ENCODE measurements at regions not wholly inside any gene's neighbourhood (a gene's known extent, or its start where the extent isn't known, plus 50 kb on each side); places are given as distances from the start of the nearest gene placed in this dataset.

DNA sequence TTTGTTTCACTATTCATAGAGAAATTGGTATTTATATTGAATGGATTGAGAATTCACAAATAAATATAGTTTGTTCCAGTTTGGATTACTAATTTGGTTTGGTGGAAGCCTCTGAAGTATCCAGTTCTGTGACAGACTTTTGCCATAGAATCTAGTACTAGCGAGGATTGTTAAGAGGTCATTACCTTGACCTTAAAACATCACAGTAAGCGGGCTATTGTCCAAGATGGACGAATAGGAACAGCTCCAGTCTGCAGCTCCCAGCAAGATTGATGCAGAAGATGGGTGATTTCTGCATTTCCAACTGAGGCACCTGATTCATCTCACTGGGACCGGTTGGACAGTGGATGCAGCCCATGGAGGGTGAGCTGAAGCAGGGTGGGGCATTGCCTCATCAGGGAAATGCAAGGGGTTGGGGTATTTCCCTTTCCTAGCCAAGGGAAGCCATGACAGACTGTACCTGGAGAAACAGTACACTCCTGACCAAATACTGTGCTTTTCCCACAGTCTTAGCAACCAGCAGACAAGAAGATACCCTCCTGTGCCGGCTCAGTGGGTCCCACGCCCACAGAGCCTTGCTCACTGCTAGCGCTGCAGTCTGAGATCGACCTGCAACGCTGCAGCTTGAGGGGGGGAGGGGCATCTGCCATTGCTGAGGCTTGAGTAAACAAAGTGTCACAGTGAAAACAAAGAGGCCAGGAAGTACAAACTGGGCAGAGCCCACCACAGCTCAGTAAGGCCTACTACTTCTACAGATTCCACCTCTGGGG, 66.4 kb upstream of the NEDD9 start:
- H4K20me1 ChIP-seq (ENCODE audit: insufficient read depth, low read length): no peaks in the 10 kb centered on the region
- ChIA-PET POLR2A (interaction anchor here (0.6 to 2.2 kb wide), 31 partner anchors 8 to 604 kb away, joined by 3 to 32 read pairs (median 5); partner anchors contain the start of genes NEDD9 and PAK1IP1), CTCF (ENCODE audit: low intra/inter-chr PET ratio, low total read pairs) (no interaction called here)
- WGBS (ENCODE audit: low lambda C conversion rate): 6% methylated on average over 9 of the region's 9 CpGs
- peak; percentile 98 for ATAC-seq
- no peaks in the 10 kb centered on the region for H3K27me3 ChIP-seq (ENCODE audit: control insufficient read depth in 1 of 2, insufficient read depth in 2 of 2, low read length in 2 of 2)
- H3K9ac ChIP-seq (ENCODE audit: insufficient read depth, low read depth, low read length): peak overlapping the region; percentile 71
- in situ Hi-C loops (cut with HindIII; ENCODE audit: extremely low pct_ligation_motif_present, low pct_unique_long_range_greater_than_20kb): no loop called here
- peak overlapping the region; percentile 80 for H3K4me2 ChIP-seq (ENCODE audit: low read depth, low read length)
- peak; percentile 94 for FAIRE-seq
- DNase-seq (ENCODE audit: low spot score): peak; percentile 98
- H3K27ac ChIP-seq (ENCODE audit: extremely low read length, insufficient read depth, low read length): peak overlapping the region; percentile 90
- no peak overlapping the region for H2AFZ ChIP-seq (ENCODE audit: low read length)
- intact Hi-C loops (cut with micrococcal nuclease; ENCODE audit: unreplicated experiment): loop anchor here (1.0 to 5.0 kb wide), 5 partner anchors 66 to 198 kb away; partner anchors contain the start of gene NEDD9
- no peaks in the 10 kb centered on the region for H3K79me2 ChIP-seq (ENCODE audit: insufficient read depth, low read length)
- no peaks in the 10 kb centered on the region for H3K36me3 ChIP-seq (replicated peaks in 1 of 2; ENCODE audit: control insufficient read depth in 1 of 2, insufficient read depth in 2 of 2, low read length in 2 of 2)
- peak overlapping the region in 2 of 3 experiments; percentile 15 to 61; a peak in 2 of 6 replicates for H3K4me3 ChIP-seq (replicated peaks in 1 of 3; ENCODE audit: insufficient read depth in 1 of 3, low read depth in 2 of 3, low read length in 3 of 3)
- H3K9me3 ChIP-seq (ENCODE audit: low read length): peaks cover 37% of the 10 kb centered on the region
- no TSS peak for BruUV-seq (replicated peaks)
- H3K4me1 ChIP-seq (ENCODE audit: insufficient read depth, low read length): peaks cover 44% of the 10 kb centered on the region
- TF ChIP-seq ZNF850 (CRISPR knock-in tag; conservative IDR thresholded peaks at IDR 0.05): no peak
- TF ChIP-seq, protein P1, sequence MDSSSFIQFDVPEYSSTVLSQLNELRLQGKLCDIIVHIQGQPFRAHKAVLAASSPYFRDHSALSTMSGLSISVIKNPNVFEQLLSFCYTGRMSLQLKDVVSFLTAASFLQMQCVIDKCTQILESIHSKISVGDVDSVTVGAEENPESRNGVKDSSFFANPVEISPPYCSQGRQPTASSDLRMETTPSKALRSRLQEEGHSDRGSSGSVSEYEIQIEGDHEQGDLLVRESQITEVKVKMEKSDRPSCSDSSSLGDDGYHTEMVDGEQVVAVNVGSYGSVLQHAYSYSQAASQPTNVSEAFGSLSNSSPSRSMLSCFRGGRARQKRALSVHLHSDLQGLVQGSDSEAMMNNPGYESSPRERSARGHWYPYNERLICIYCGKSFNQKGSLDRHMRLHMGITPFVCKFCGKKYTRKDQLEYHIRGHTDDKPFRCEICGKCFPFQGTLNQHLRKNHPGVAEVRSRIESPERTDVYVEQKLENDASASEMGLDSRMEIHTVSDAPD (CRISPR knock-in tag; IDR thresholded peaks at IDR 0.05): 0 out of 2 replicates have a peak, but pooled peaks have one; percentile 34
- peak; percentile 87 for TF ChIP-seq SKI (IDR thresholded peaks at IDR 0.05; ENCODE audit: partially characterized antibody)
- TF ChIP-seq, protein P2, sequence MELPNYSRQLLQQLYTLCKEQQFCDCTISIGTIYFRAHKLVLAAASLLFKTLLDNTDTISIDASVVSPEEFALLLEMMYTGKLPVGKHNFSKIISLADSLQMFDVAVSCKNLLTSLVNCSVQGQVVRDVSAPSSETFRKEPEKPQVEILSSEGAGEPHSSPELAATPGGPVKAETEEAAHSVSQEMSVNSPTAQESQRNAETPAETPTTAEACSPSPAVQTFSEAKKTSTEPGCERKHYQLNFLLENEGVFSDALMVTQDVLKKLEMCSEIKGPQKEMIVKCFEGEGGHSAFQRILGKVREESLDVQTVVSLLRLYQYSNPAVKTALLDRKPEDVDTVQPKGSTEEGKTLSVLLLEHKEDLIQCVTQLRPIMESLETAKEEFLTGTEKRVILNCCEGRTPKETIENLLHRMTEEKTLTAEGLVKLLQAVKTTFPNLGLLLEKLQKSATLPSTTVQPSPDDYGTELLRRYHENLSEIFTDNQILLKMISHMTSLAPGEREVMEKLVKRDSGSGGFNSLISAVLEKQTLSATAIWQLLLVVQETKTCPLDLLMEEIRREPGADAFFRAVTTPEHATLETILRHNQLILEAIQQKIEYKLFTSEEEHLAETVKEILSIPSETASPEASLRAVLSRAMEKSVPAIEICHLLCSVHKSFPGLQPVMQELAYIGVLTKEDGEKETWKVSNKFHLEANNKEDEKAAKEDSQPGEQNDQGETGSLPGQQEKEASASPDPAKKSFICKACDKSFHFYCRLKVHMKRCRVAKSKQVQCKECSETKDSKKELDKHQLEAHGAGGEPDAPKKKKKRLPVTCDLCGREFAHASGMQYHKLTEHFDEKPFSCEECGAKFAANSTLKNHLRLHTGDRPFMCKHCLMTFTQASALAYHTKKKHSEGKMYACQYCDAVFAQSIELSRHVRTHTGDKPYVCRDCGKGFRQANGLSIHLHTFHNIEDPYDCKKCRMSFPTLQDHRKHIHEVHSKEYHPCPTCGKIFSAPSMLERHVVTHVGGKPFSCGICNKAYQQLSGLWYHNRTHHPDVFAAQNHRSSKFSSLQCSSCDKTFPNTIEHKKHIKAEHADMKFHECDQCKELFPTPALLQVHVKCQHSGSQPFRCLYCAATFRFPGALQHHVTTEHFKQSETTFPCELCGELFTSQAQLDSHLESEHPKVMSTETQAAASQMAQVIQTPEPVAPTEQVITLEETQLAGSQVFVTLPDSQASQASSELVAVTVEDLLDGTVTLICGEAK (IDR thresholded peaks at IDR 0.05): no peak
- TF ChIP-seq, protein P2 (CRISPR knock-in tag; IDR thresholded peaks at IDR 0.05): peak; percentile 85
- peak; percentile 84 for TF ChIP-seq ZNF547 (CRISPR knock-in tag; IDR thresholded peaks at IDR 0.05)
- TF ChIP-seq POLR2A (IDR thresholded peaks at IDR 0.05; ENCODE audit: insufficient read depth in 1 of 2, low read depth in 2 of 2, low read length in 2 of 2): peak; percentile 9 to 49; a peak in 1 of 4 replicates
- peak; percentile 84; the same call in 1 of the 2 replicates for TF ChIP-seq ZNF224 (CRISPR knock-in tag; IDR thresholded peaks at IDR 0.05)
- TF ChIP-seq TAF1 (CRISPR knock-in tag; IDR thresholded peaks at IDR 0.05): 0 out of 2 replicates have a peak, but pooled peaks have one; percentile 29
- TF ChIP-seq SP4 (CRISPR knock-in tag; IDR thresholded peaks at IDR 0.05): peak; percentile 47; the same call in 1 of the 2 replicates
- TF ChIP-seq, protein P3, sequence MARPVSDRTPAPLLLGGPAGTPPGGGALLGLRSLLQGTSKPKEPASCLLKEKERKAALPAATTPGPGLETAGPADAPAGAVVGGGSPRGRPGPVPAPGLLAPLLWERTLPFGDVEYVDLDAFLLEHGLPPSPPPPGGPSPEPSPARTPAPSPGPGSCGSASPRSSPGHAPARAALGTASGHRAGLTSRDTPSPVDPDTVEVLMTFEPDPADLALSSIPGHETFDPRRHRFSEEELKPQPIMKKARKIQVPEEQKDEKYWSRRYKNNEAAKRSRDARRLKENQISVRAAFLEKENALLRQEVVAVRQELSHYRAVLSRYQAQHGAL (CRISPR knock-in tag; IDR thresholded peaks at IDR 0.05; ENCODE audit: not compliant biosample characterization): no peak
- no peak for TF ChIP-seq MAZ (IDR thresholded peaks at IDR 0.05; ENCODE audit: borderline replicate concordance, low read depth, low read length)
- TF ChIP-seq MAZ (CRISPR knock-in tag; IDR thresholded peaks at IDR 0.05; ENCODE audit: low read depth): peak; percentile 82

Measured in HepG2 (cell line).